ENCODE measurements at regions not wholly inside any gene's neighbourhood (a gene's known extent, or its start where the extent isn't known, plus 50 kb on each side); places are given as distances from the start of the nearest gene placed in this dataset.
"Not testable (repeated sequence)": the region's sequence is repeated elsewhere in the genome, so short reads cannot be mapped to it uniquely, and the experiment has no call there.

DNA sequence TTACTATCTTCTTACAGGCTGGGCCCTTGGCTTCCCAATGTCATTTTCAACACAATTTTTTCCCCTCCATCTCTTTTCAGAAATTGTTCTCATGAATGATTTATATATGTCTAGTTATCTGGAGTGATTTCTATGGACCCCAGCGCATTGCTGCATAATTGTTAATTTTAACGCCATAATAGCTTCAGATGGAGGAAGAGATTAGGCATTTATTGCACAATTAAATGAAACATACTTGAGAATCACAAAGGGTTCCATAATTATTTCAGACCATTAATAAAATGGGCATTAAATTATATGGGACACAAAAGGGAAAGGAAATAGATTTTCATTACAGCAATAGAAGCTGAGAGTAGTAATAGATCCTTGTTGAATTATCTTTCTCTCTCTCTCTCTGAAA is 70.3 kb upstream of the SOX14 start:
- WGBS, 4 donors = 75 to 83% (median 77%) methylated on average over 2 of the region's 2 CpGs
- Histone ChIP-seq H3K27ac (no peak overlapping the region), H3K4me1 (replicated peaks in 1 of 2) (no peaks in the 10 kb centered on the region), H3K36me3 (replicated peaks in 1 of 2) (no peaks in the 10 kb centered on the region), H3K4me3 (no peak overlapping the region), H3K9me3 (replicated peaks in 1 of 3) (no peaks in the 10 kb centered on the region), H3K27me3 (no peaks in the 10 kb centered on the region)
- intact Hi-C loops (cut with DNase I) = no loop called here
- no peak for DNase-seq
- no peak for TF ChIP-seq POLR2A (IDR thresholded peaks at IDR 0.05)
- TF ChIP-seq, protein P1, sequence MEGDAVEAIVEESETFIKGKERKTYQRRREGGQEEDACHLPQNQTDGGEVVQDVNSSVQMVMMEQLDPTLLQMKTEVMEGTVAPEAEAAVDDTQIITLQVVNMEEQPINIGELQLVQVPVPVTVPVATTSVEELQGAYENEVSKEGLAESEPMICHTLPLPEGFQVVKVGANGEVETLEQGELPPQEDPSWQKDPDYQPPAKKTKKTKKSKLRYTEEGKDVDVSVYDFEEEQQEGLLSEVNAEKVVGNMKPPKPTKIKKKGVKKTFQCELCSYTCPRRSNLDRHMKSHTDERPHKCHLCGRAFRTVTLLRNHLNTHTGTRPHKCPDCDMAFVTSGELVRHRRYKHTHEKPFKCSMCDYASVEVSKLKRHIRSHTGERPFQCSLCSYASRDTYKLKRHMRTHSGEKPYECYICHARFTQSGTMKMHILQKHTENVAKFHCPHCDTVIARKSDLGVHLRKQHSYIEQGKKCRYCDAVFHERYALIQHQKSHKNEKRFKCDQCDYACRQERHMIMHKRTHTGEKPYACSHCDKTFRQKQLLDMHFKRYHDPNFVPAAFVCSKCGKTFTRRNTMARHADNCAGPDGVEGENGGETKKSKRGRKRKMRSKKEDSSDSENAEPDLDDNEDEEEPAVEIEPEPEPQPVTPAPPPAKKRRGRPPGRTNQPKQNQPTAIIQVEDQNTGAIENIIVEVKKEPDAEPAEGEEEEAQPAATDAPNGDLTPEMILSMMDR (IDR thresholded peaks at IDR 0.05) = no peak

DNA sequence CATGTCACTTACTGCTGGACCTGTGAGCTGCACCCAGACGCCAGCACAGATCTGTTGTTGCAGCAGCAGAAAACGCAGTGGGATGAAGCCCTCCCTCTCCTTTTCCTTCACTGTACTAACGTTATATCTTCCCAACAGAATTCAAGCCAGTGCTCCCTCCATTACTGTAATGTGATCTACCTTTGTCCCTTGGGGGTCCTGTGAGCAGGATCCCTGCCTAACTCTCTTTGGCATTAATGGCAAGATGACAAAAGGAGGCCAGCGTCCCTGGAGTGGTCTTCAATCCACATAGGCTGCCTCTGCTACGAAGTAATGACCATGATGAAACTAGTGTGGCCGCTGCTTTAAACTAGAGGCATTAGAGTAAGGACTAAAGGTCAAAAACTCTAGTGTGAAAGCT is 69.3 kb upstream of the SOX14 start:
- WGBS, 4 donors = 37 to 50% (median 40%) methylated on average over 6 of the region's 6 CpGs
- no peaks in the 10 kb centered on the region for H3K4me1 ChIP-seq (replicated peaks in 1 of 2)

DNA sequence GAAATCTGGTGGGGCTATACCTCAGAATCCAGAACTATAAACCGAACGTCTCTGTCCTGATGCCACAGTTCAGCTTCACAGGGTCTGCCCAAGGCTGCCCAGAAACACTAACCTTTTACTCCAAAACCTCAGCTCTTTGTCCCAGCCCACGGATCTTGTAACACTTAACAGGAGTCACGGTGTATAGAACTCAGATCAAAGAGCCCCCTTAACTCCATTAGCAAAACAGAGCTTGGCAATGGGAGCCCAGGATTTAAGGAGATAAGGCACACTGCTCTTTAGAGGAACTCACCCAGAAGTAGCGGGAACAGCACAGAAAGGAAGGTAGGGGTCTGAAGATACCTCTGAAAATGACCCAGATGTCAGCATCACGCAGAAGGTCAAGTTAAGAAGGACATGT is 68.8 kb upstream of the SOX14 start:
- H3K4me1 ChIP-seq (replicated peaks in 1 of 2) = no peaks in the 10 kb centered on the region
- H3K27ac ChIP-seq = no peak overlapping the region
- no peak overlapping the region for H3K4me3 ChIP-seq
- TF ChIP-seq POLR2A (IDR thresholded peaks at IDR 0.05) = no peak
- TF ChIP-seq, protein P1 (IDR thresholded peaks at IDR 0.05) = no peak
- no peaks in the 10 kb centered on the region for H3K9me3 ChIP-seq (replicated peaks in 1 of 3)
- H3K36me3 ChIP-seq (replicated peaks in 1 of 2) = no peaks in the 10 kb centered on the region
- intact Hi-C loops (cut with DNase I) = no loop called here
- no peak for DNase-seq
- WGBS, 4 donors = 42 to 57% (median 55%) methylated on average over 6 of the region's 6 CpGs
- H3K27me3 ChIP-seq = no peaks in the 10 kb centered on the region

More for the DNA sequence above, 69.3 kb upstream of the SOX14 start:
- no peaks in the 10 kb centered on the region for H3K27me3 ChIP-seq
- no peak for TF ChIP-seq POLR2A (IDR thresholded peaks at IDR 0.05)
- TF ChIP-seq, protein P1 (IDR thresholded peaks at IDR 0.05) = no peak
- no peak for DNase-seq
- intact Hi-C loops (cut with DNase I) = no loop called here
- no peak overlapping the region for H3K27ac ChIP-seq
- no peaks in the 10 kb centered on the region for H3K9me3 ChIP-seq (replicated peaks in 1 of 3)
- H3K36me3 ChIP-seq (replicated peaks in 1 of 2) = no peaks in the 10 kb centered on the region
- no peak overlapping the region for H3K4me3 ChIP-seq

DNA sequence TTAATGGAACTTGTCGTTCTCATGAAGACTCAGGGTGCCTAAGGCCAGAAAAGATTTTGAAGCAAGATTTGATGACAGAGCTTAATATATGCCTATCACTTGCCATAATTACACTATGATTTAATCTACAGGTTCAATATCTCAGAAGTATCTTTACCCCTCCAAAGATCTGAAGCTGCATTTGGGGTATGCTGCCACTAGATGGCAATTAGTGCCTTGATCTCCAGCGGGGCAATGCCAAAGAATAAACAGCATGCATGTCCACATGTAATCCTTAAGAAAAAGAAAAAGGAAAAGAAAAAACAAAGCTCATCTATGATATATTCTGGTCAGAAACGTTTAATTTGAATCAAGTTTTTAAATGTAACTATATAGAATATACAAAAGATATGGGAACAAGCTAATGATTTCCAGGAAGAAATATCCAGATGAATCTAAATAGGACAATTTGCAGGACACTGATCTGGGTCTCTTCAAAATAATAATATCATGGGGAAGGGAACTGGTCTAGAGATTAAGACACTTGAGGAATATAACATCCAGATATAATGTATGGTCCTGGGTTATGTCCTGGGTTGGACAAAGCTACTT is 55.0 kb upstream of the SOX14 start:
- no peaks in the 10 kb centered on the region for H3K9me3 ChIP-seq (replicated peaks in 1 of 3)
- 2 to 5% (median 4%) methylated on average over 3 of the region's 3 CpGs for WGBS, 4 donors
- H3K4me1 ChIP-seq (replicated peaks in 1 of 2) = no peaks in the 10 kb centered on the region
- intact Hi-C loops (cut with DNase I) = no loop called here
- peak in 1 of 7 donors; percentile 10 for DNase-seq
- TF ChIP-seq POLR2A (IDR thresholded peaks at IDR 0.05) = no peak
- TF ChIP-seq, protein P1 (IDR thresholded peaks at IDR 0.05) = peak in 5 of 6 experiments; percentile 19 to 35 (median 28)
- no peaks in the 10 kb centered on the region for H3K36me3 ChIP-seq (replicated peaks in 1 of 2)
- H3K4me3 ChIP-seq = no peak overlapping the region
- H3K27me3 ChIP-seq = no peaks in the 10 kb centered on the region
- no peak overlapping the region for H3K27ac ChIP-seq

DNA sequence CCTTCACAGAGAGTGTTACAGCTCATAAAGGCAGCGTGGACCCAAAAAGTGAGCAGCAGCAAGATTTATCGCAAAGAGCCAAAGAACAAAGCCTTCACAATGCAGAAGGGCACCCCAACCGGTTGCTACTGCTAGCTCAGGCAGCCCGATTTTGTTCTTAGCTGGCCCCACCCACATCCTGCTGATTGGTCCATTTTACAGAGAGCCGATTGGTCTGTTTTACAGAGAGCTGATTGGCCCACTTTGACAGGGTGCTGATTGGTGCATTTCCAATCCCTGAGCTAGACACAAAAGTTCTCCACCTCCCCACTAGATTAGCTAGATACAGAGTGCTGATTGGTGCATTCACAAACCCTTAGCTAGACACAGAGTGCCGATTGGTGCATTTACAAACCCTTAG is 50.1 kb upstream of the SOX14 start:
- 77 to 84% (median 79%) methylated on average over 6 of the region's 6 CpGs for WGBS, 4 donors
- H3K4me3 ChIP-seq; H3K36me3 ChIP-seq (replicated peaks in 1 of 2); intact Hi-C loops (cut with DNase I); H3K27ac ChIP-seq; H3K27me3 ChIP-seq; H3K9me3 ChIP-seq (replicated peaks in 1 of 3); H3K4me1 ChIP-seq (replicated peaks in 1 of 2); DNase-seq: not testable (repeated sequence)
